H1 (cell line): ENCODE measurements at regions not wholly inside any gene's neighbourhood (a gene's known extent, or its start where the extent isn't known, plus 50 kb on each side); places are given as distances from the start of the nearest gene placed in this dataset.

Experiments
- CTCF ChIA-PET: fragments of 300-600 bp; sonication (Branson Sonifier 250); formaldehyde crosslinking; loops from one replicate; lab custom pipeline; 2021; ENCODE audit not compliant: partially characterized antibody; lab: Charles Lee
- POLR2A ChIA-PET: fragments of 300-600 bp; sonication (Branson Sonifier 250); formaldehyde crosslinking; loops from one replicate; lab custom pipeline; 2021; ENCODE audit warnings: inconsistent platforms; ENCODE audit not compliant: partially characterized antibody; lab: Charles Lee
- DNase-seq, 2 experiments: peaks; one replicate each; pipeline versions ENCODE4 v3.0.0 to v3.0.0-alpha.2; 2010 to 2022; ENCODE audit warnings: low spot score in 2 of 2, low read depth in 1 of 2, mixed read lengths in 1 of 2
- FAIRE-seq: peaks from 2 replicates; lab custom pipeline; 2011; peaks lifted over from hg19 to GRCh38; lab: Jason Lieb, UNC
- H2AFZ ChIP-seq: 2 replicates; pipeline ENCODE4 v1.8.1; 2012; ENCODE audit warnings: low read length, inconsistent platforms
- H2AK5ac ChIP-seq: 2 replicates; pipeline ENCODE4 v1.6.1; 2013; ENCODE audit warnings: low read depth, low read length
- H2BK120ac ChIP-seq: replicated peaks from 2 replicates; pipeline ENCODE3; 2013; ENCODE audit warnings: low read depth, low read length, inconsistent platforms
- H2BK12ac ChIP-seq: 2 replicates; pipeline ENCODE4 v1.6.1; 2013; ENCODE audit warnings: low read depth, low read length
- H2BK15ac ChIP-seq: 2 replicates; pipeline ENCODE4 v1.6.1; 2013; ENCODE audit warnings: low read length
- H2BK20ac ChIP-seq: 2 replicates; pipeline ENCODE4 v1.6.1; 2013; ENCODE audit warnings: low read length
- H2BK5ac ChIP-seq: 2 replicates; pipeline ENCODE4 v1.6.1; 2013; ENCODE audit warnings: low read depth, low read length
- H3K14ac ChIP-seq: 2 replicates; pipeline ENCODE4 v1.6.1; 2013; ENCODE audit warnings: inconsistent platforms; ENCODE audit not compliant: insufficient read length
- H3K18ac ChIP-seq: 2 replicates; pipeline ENCODE4 v1.6.1; 2013; ENCODE audit warnings: low read length; ENCODE audit errors: extremely low read depth
- H3K23ac ChIP-seq: 2 replicates; pipeline ENCODE4 v1.6.1; 2013; ENCODE audit warnings: inconsistent platforms; ENCODE audit not compliant: insufficient read length
- H3K23me2 ChIP-seq: 2 replicates; pipeline ENCODE4 v1.6.1; 2013; ENCODE audit warnings: low read depth, low read length
- H3K27ac ChIP-seq: 2 replicates; pipeline ENCODE4 v1.6.1; 2011; ENCODE audit warnings: low read depth, low read length, inconsistent platforms
- H3K27me3 ChIP-seq, 4 experiments: replicated peaks in 1 of 4; 1 replicate in 1 of 4; 2 replicates in 3 of 4; pipeline versions ENCODE4 v1.6.1 to v1.8.1; 2011 to 2013; ENCODE audit warnings: low read length in 3 of 4, mild to moderate bottlenecking in 3 of 4, inconsistent platforms in 2 of 4, mixed read lengths in 2 of 4, moderate library complexity in 1 of 4; ENCODE audit not compliant: control insufficient read depth in 3 of 4, insufficient read depth in 3 of 4; ENCODE audit errors: extremely low read depth in 1 of 4
- H3K36me3 ChIP-seq, 4 experiments: 2 replicates each; pipeline versions ENCODE4 v1.6.1 to v1.8.1; 2011 to 2013; ENCODE audit warnings: mild to moderate bottlenecking in 4 of 4, low read length in 3 of 4, moderate library complexity in 2 of 4, control low read depth in 1 of 4, inconsistent platforms in 1 of 4; ENCODE audit not compliant: insufficient read depth in 4 of 4, control insufficient read depth in 2 of 4
- H3K4ac ChIP-seq: replicated peaks from 2 replicates; pipeline ENCODE3; 2013; ENCODE audit warnings: low read length, low read depth, mixed read lengths, inconsistent platforms; ENCODE audit not compliant: insufficient read length
- H3K4me1 ChIP-seq, 4 experiments: replicated peaks in 1 of 4; 1 replicate in 1 of 4; 2 replicates in 3 of 4; pipeline versions ENCODE4 v1.6.1 to v1.8.1; 2011 to 2013; ENCODE audit warnings: low read length in 3 of 4, inconsistent platforms in 2 of 4, mixed read lengths in 1 of 4; ENCODE audit not compliant: insufficient read depth in 4 of 4, control insufficient read depth in 3 of 4
- H3K4me2 ChIP-seq, 2 experiments: 2 replicates each; pipeline versions ENCODE4 v1.6.1 to v1.8.1; 2011 to 2013; ENCODE audit warnings: low read depth in 2 of 2, low read length in 2 of 2, control low read depth in 1 of 2, inconsistent platforms in 1 of 2, mild to moderate bottlenecking in 1 of 2; ENCODE audit not compliant: insufficient read depth in 1 of 2
- H3K4me3 ChIP-seq, 4 experiments: fragments of 200-600, 300-600 bp in 1 of 4; sonication (generic), shearing (Covaris generic), sonication (Bioruptor Twin) in 1 of 4; 2 replicates each; pipeline versions ENCODE4 v1.5.1 to v1.8.1; 2011 to 2016; ENCODE audit warnings: low read length in 4 of 4, low read depth in 3 of 4, control low read depth in 2 of 4, inconsistent platforms in 2 of 4, mild to moderate bottlenecking in 2 of 4, mixed read lengths in 1 of 4, moderate library complexity in 1 of 4; ENCODE audit not compliant: insufficient read depth in 2 of 4; ENCODE audit errors: extremely low read depth in 1 of 4
- H3K56ac ChIP-seq: replicated peaks from 2 replicates; pipeline ENCODE3; 2013; ENCODE audit warnings: low read depth, mild to moderate bottlenecking, mixed read lengths, low read length, inconsistent platforms; ENCODE audit not compliant: insufficient read length
- H3K79me1 ChIP-seq: 2 replicates; pipeline ENCODE4 v1.6.1; 2013; ENCODE audit warnings: low read depth, low read length, control low read depth
- H3K79me2 ChIP-seq, 2 experiments: 2 replicates each; pipeline versions ENCODE4 v1.6.1 to v1.8.1; 2012 to 2013; ENCODE audit warnings: low read length in 2 of 2, mild to moderate bottlenecking in 2 of 2, inconsistent platforms in 1 of 2; ENCODE audit not compliant: insufficient read depth in 2 of 2, control insufficient read depth in 1 of 2
- H3K9ac ChIP-seq, 4 experiments: replicated peaks in 1 of 4; 1 replicate in 1 of 4; 2 replicates in 3 of 4; pipeline versions ENCODE4 v1.6.1 to v1.8.1; 2011 to 2013; ENCODE audit warnings: low read depth in 3 of 4, low read length in 3 of 4, control low read depth in 2 of 4, mild to moderate bottlenecking in 2 of 4, moderate library complexity in 2 of 4, inconsistent platforms in 1 of 4; ENCODE audit errors: extremely low read depth in 1 of 4
- H3K9me3 ChIP-seq, 2 experiments: 2 replicates each; pipeline versions ENCODE4 v1.6.1 to v1.8.1; 2012 to 2013; ENCODE audit warnings: mild to moderate bottlenecking in 2 of 2, moderate library complexity in 2 of 2, control low read depth in 1 of 2, inconsistent platforms in 1 of 2, low read depth in 1 of 2, low read length in 1 of 2, mixed read lengths in 1 of 2; ENCODE audit not compliant: insufficient read depth in 2 of 2
- H4K20me1 ChIP-seq, 2 experiments: replicated peaks in 1 of 2; 2 replicates each; pipeline versions ENCODE3 to v1.8.1; 2011 to 2013; ENCODE audit warnings: inconsistent platforms in 2 of 2, low read length in 2 of 2, mild to moderate bottlenecking in 1 of 2; ENCODE audit not compliant: insufficient read depth in 2 of 2, control insufficient read depth in 1 of 2
- H4K5ac ChIP-seq: 2 replicates; pipeline ENCODE4 v1.6.1; 2013; ENCODE audit warnings: low read length, low read depth, mixed read lengths, inconsistent platforms; ENCODE audit not compliant: insufficient read length
- H4K8ac ChIP-seq: 2 replicates; pipeline ENCODE4 v1.8.0; 2013; ENCODE audit warnings: mild to moderate bottlenecking, moderate library complexity, low read length, inconsistent platforms; ENCODE audit not compliant: insufficient read depth; ENCODE audit errors: extremely low read depth
- H4K91ac ChIP-seq: replicated peaks from 2 replicates; pipeline ENCODE3; 2013; ENCODE audit warnings: low read length, mixed read lengths, inconsistent platforms; ENCODE audit not compliant: insufficient read length
- BACH1 ChIP-seq: IDR thresholded peaks from 2 replicates; pipeline ENCODE4 v1.6.1; 2012; ENCODE audit warnings: low read length, improper control_type of control experiment
- BRCA1 ChIP-seq: IDR thresholded peaks from 2 replicates; pipeline ENCODE4 v1.6.1; 2012; ENCODE audit warnings: low read depth, low read length, improper control_type of control experiment
- CTBP2 ChIP-seq: IDR thresholded peaks from 2 replicates; pipeline ENCODE4 v1.7.0; 2011; ENCODE audit warnings: borderline replicate concordance, mild to moderate bottlenecking, moderate library complexity, mixed read lengths, low read length; ENCODE audit not compliant: insufficient read depth, insufficient read length
- KDM4A ChIP-seq: IDR thresholded peaks from one replicate; pipeline ENCODE4 v1.7.1; 2012; ENCODE audit warnings: low read depth, mild to moderate bottlenecking, moderate library complexity, low read length, inconsistent platforms; ENCODE audit not compliant: severe bottlenecking
- NANOG ChIP-seq: IDR thresholded peaks from 2 replicates; pipeline ENCODE4 v1.6.1; 2011; ENCODE audit warnings: low read length, low read depth, mild to moderate bottlenecking, inconsistent platforms; ENCODE audit not compliant: insufficient read depth, poor library complexity, severe bottlenecking
- NRF1 ChIP-seq: IDR thresholded peaks from 2 replicates; pipeline ENCODE4 v1.6.1; 2011; ENCODE audit warnings: mild to moderate bottlenecking, low read depth, low read length, improper control_type of control experiment
- RNF2 ChIP-seq: fragments of 200-900, 300-1000 bp; sonication (generic); IDR thresholded peaks from 2 replicates; pipeline ENCODE4 v1.7.1; 2016; ENCODE audit warnings: borderline replicate concordance, low read depth, mild to moderate bottlenecking, antibody characterized with exemption, low read length; ENCODE audit not compliant: poor library complexity, severe bottlenecking; ENCODE audit errors: missing control alignments
- SAP30 ChIP-seq: fragments of 300-600 bp; sonication (generic); IDR thresholded peaks from 2 replicates; pipeline ENCODE4 v1.7.1; 2012; ENCODE audit warnings: low read length, moderate library complexity, mild to moderate bottlenecking, inconsistent platforms; ENCODE audit not compliant: insufficient read depth, insufficient replicate concordance
- TEAD4 ChIP-seq: IDR thresholded peaks from 2 replicates; pipeline ENCODE4 v1.6.1; 2012; ENCODE audit warnings: low read depth, low read length, inconsistent platforms, mixed read lengths
- YY1 ChIP-seq: IDR thresholded peaks from 2 replicates; pipeline ENCODE4 v1.6.1; 2011; ENCODE audit warnings: low read depth, mild to moderate bottlenecking, low read length
- ZNF274 ChIP-seq: IDR thresholded peaks from 2 replicates; pipeline ENCODE4 v1.7.0; 2012; ENCODE audit warnings: low read length, borderline replicate concordance; ENCODE audit errors: extremely low read depth
- WGBS, 2 experiments: shearing (Covaris generic) in 1 of 2; methylation state at CpG; one replicate each; pipeline versions ENCODE4 v1.1.6 to v1.1.7; 2013 to 2015; ENCODE audit warnings: low lambda C conversion rate in 2 of 2, mixed read lengths in 2 of 2, inconsistent platforms in 1 of 2, low coverage in 1 of 2, missing lambda C conversion rate in 1 of 2; ENCODE audit not compliant: insufficient replicate concordance in 2 of 2, insufficient coverage in 1 of 2, insufficient read length in 1 of 2; ENCODE audit errors: extremely low coverage in 1 of 2, missing lambda C conversion rate in 1 of 2; 5-methylcytosine and 5-hydroxymethylcytosine counted together

DNA sequence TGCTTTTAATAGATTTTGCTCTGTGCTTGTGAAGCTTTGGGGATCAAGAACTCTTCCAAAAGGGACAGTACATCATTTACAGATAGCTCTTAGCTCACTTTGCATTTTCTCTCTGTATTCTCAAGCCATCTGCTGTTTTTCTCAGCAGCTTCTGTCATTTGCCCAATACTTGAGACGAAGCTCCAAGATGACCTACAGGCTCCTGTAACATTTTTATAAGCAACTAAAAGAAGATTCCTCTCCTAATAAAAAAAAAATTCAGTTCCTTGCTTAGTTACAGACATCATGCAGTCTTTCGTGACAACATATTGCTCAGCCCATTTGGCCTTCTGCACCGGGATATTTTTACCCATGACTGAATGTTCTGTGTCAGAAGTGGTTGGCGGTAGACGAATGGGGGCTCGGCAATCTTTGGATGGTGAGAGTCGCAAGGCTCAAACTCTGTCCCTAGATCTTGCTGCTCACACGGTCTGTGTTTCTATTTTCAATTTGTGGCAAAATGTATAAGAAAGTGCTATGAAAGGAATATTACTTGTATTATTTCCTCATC, 215.6 kb downstream of the FSCB start:
- Histone ChIP-seq H3K79me1 (no peaks in the 10 kb centered on the region), H3K4me2 (no peak overlapping the region), H3K4me1 (no peaks in the 10 kb centered on the region), H3K4ac (no peak overlapping the region), H3K36me3 (no peaks in the 10 kb centered on the region), H3K27me3 (no peaks in the 10 kb centered on the region), H4K91ac (no peak overlapping the region), H3K9me3 (peaks cover 0 to 2% of the 10 kb centered on the region in 2 experiments; a peak in 1 of 4 replicates), H3K56ac (no peak overlapping the region), H3K18ac (no peak overlapping the region), H2BK15ac (no peak overlapping the region), H3K23ac (no peak overlapping the region), H2AFZ (no peak overlapping the region), H3K79me2 (no peaks in the 10 kb centered on the region), H4K8ac (no peak overlapping the region), H3K23me2 (no peaks in the 10 kb centered on the region; the same call in 1 of the 2 replicates), H3K4me3 (no peak overlapping the region), H3K9ac (no peak overlapping the region), H2BK20ac (no peak overlapping the region), H4K20me1 (no peaks in the 10 kb centered on the region), H2BK120ac (no peak overlapping the region), H2BK5ac (no peak overlapping the region), H3K27ac (no peak overlapping the region), H3K14ac (no peak overlapping the region), H2AK5ac (no peak overlapping the region), H2BK12ac (no peak overlapping the region), H4K5ac (no peak overlapping the region)
- DNase-seq (no peak), FAIRE-seq (no peak)
- ChIA-PET POLR2A (no interaction called here), CTCF (interaction anchor here (0.5 to 0.9 kb wide), 2 partner anchors 18 to 757 kb away, joined by 3 read pairs; no protein-coding TSS in a partner anchor)
- 90% methylated on average over 8 of the region's 8 CpGs; no CpG with 5 or more reads in 1 of the 2 experiments for WGBS, 2 experiments
- TF ChIP-seq ZNF274 = no peak
- TF ChIP-seq SAP30 = no peak
- no peak for TF ChIP-seq BACH1
- TF ChIP-seq CTBP2 = no peak
- no peak for TF ChIP-seq NRF1
- no peak for TF ChIP-seq RNF2
- no peak for TF ChIP-seq NANOG
- no peak for TF ChIP-seq BRCA1
- TF ChIP-seq KDM4A = no peak
- no peak for TF ChIP-seq YY1
- no peak for TF ChIP-seq TEAD4
- TF ChIP-seq, all 59 proteins: peak for 0
